Esophagus squamous epithelium (tissue), 4 donors: ENCODE measurements at regions not wholly inside any gene's neighbourhood (a gene's known extent, or its start where the extent isn't known, plus 50 kb on each side); places are given as distances from the start of the nearest gene placed in this dataset.

Experiments
- CTCF ChIP-seq, 6 experiments: fragments of 450-650 bp in 4 of 6; fragments of 200-600 bp in 2 of 6; sonication (generic) in 2 of 6; IDR thresholded peaks; one replicate each; pipeline ENCODE4 v1.5.1; 2016 to 2019; ENCODE audit warnings: antibody characterized with exemption in 6 of 6, mild to moderate bottlenecking in 4 of 6, moderate library complexity in 4 of 6
- POLR2A ChIP-seq, 4 donors: fragments of 450-650 bp; IDR thresholded peaks; one replicate each; pipeline ENCODE4 v1.6.1; 2017; ENCODE audit warnings: antibody characterized with exemption in 4 of 4, mild to moderate bottlenecking in 4 of 4, moderate library complexity in 3 of 4

- no peak for TF ChIP-seq POLR2A (IDR thresholded peaks at IDR 0.05)
- no peak for TF ChIP-seq CTCF (IDR thresholded peaks at IDR 0.05)
Observed at GRCh38 chr7:89837515-89837914, 316.8 kb upstream of the STEAP1 start.
